Spleen (tissue), 7 donors: ENCODE measurements at regions not wholly inside any gene's neighbourhood (a gene's known extent, or its start where the extent isn't known, plus 50 kb on each side); places are given as distances from the start of the nearest gene placed in this dataset.

ENCODE experiments used
- CTCF ChIP-seq, 11 experiments: fragments of 200-600 bp in 7 of 11; fragments of 450-650 bp in 4 of 11; sonication (generic) in 4 of 11; IDR thresholded peaks in 8 of 11; conservative IDR thresholded peaks in 3 of 11; 1 replicate in 7 of 11; 2 replicates in 4 of 11; pipeline versions ENCODE4 v1.4.0 to v1.8.0; 2016 to 2021; ENCODE audit warnings: antibody characterized with exemption in 11 of 11, inconsistent platforms in 4 of 11, mild to moderate bottlenecking in 1 of 11
- POLR2AphosphoS5 ChIP-seq, 3 donors: sonication (generic); formaldehyde crosslinking; IDR thresholded peaks; one replicate each; pipeline ENCODE4 v1.5.1; 2017; ENCODE audit warnings: antibody characterized with exemption in 3 of 3
- donor health status: DM: no; HTN: no; CAD: no; lungs with moderate emphysema.
- donor health status: DM: no; HTN: no; CAD: no.
- donor health status: DM: no; HTN: no; CAD: no.

GRCh38 chr4:35201403-35201802 lies 1042.9 kb downstream of the ARAP2 start:
- TF ChIP-seq CTCF (IDR thresholded peaks at IDR 0.05 in 8 of 11, conservative IDR thresholded peaks at IDR 0.05 in 3 of 11) (no peak), POLR2AphosphoS5 (IDR thresholded peaks at IDR 0.05) (no peak)
